HepG2 (cell line): ENCODE measurements at regions not wholly inside any gene's neighbourhood (a gene's known extent, or its start where the extent isn't known, plus 50 kb on each side); places are given as distances from the start of the nearest gene placed in this dataset.

Experiments
- ATAC-seq: fragments of 200-7000 bp; cut with Tn5 transposase; 3 replicates; pipeline ENCODE4 v1.9.1; 2020; ENCODE audit warnings: mild to moderate bottlenecking, moderate library complexity
- BruUV-seq: library from RNA; stranded (reverse); fragments of 400-500 nt; replicated peaks from 2 replicates; lab custom pipeline; 2021; lab: Mats Ljungman, UMichigan
- CTCF ChIA-PET: fragments of 300-600 bp; formaldehyde crosslinking; extraction: SDS; loops from one replicate; lab custom pipeline; 2021; ENCODE audit warnings: low total read pairs, inconsistent platforms, low intra/inter-chr PET ratio; lab: Yijun Ruan, JAX
- POLR2A ChIA-PET: fragments of 350-600 bp; sonication (Branson Sonifier 250); formaldehyde crosslinking; loops from one replicate; lab custom pipeline; 2020; ENCODE audit warnings: antibody characterized with exemption, inconsistent platforms; lab: Yijun Ruan, JAX
- DNase-seq: peaks from one replicate; pipeline ENCODE4 v3.0.0-alpha.2; 2015; ENCODE audit warnings: low spot score
- FAIRE-seq: peaks from 3 replicates; lab custom pipeline; 2011; peaks lifted over from hg19 to GRCh38; lab: Jason Lieb, UNC
- H2AFZ ChIP-seq: one replicate; pipeline ENCODE4 v1.6.1; 2011; ENCODE audit warnings: low read length, inconsistent platforms
- H3K27ac ChIP-seq: fragments of 300-600 bp; 3 replicates; pipeline ENCODE4 v1.8.0; 2011; ENCODE audit warnings: mixed run types, mild to moderate bottlenecking, mixed read lengths, low read length, inconsistent platforms; ENCODE audit not compliant: insufficient read depth; ENCODE audit errors: extremely low read length
- H3K27me3 ChIP-seq, 2 experiments: fragments of 200-600 bp in 1 of 2; 2 replicates in 1 of 2; 3 replicates in 1 of 2; pipeline versions ENCODE4 v1.6.0 to v1.8.0; 2011; ENCODE audit warnings: low read length in 2 of 2, mild to moderate bottlenecking in 2 of 2, moderate library complexity in 2 of 2, inconsistent platforms in 1 of 2; ENCODE audit not compliant: insufficient read depth in 2 of 2, control insufficient read depth in 1 of 2
- H3K36me3 ChIP-seq, 2 experiments: fragments of 200-600 bp in 1 of 2; replicated peaks in 1 of 2; 2 replicates in 1 of 2; 3 replicates in 1 of 2; pipeline versions ENCODE4 v1.5.1 to v1.8.0; 2011; ENCODE audit warnings: low read length in 2 of 2, inconsistent platforms in 1 of 2; ENCODE audit not compliant: insufficient read depth in 2 of 2, control insufficient read depth in 1 of 2
- H3K4me1 ChIP-seq: 2 replicates; pipeline ENCODE4 v1.5.1; 2012; ENCODE audit warnings: low read length, inconsistent platforms; ENCODE audit not compliant: insufficient read depth
- H3K4me2 ChIP-seq: 2 replicates; pipeline ENCODE4 v1.6.0; 2011; ENCODE audit warnings: low read depth, low read length, inconsistent platforms
- H3K4me3 ChIP-seq, 3 experiments: fragments of 200-600 bp in 1 of 3; sonication (generic), shearing (Covaris generic) in 1 of 3; replicated peaks in 1 of 3; 2 replicates each; pipeline ENCODE4 v1.5.1; 2011 to 2016; ENCODE audit warnings: low read length in 3 of 3, inconsistent platforms in 2 of 3, low read depth in 2 of 3, mild to moderate bottlenecking in 2 of 3, control low read depth in 1 of 3, mixed read lengths in 1 of 3; ENCODE audit not compliant: insufficient read depth in 1 of 3
- H3K79me2 ChIP-seq: one replicate; pipeline ENCODE4 v1.6.1; 2011; ENCODE audit warnings: low read length, inconsistent platforms; ENCODE audit not compliant: insufficient read depth
- H3K9ac ChIP-seq: 2 replicates; pipeline ENCODE4 v1.6.0; 2011; ENCODE audit warnings: mild to moderate bottlenecking, low read depth, low read length, inconsistent platforms; ENCODE audit not compliant: insufficient read depth
- H3K9me3 ChIP-seq: 2 replicates; pipeline ENCODE4 v1.5.1; 2012; ENCODE audit warnings: mild to moderate bottlenecking, low read length
- H4K20me1 ChIP-seq: 2 replicates; pipeline ENCODE4 v1.6.0; 2011; ENCODE audit warnings: inconsistent platforms, mild to moderate bottlenecking, low read length, moderate library complexity; ENCODE audit not compliant: insufficient read depth
- CREB1 ChIP-seq, 2 experiments: fragments of 450-650 bp in 1 of 2; IDR thresholded peaks; 2 replicates each; pipeline ENCODE4 v1.6.1; 2016 to 2017; ENCODE audit warnings: control low read depth in 1 of 2, mild to moderate bottlenecking in 1 of 2, missing compliant biosample characterization in 1 of 2, missing genetic modification characterization in 1 of 2
- DMAP1 ChIP-seq: IDR thresholded peaks from 2 replicates; pipeline ENCODE4 v1.6.1; 2016
- DZIP1 ChIP-seq: sonication (generic); formaldehyde crosslinking; IDR thresholded peaks from 2 replicates; pipeline ENCODE4 v1.5.0; 2020; ENCODE audit warnings: mild to moderate bottlenecking, missing genetic modification reagents
- ELF1 ChIP-seq: sonication (generic); formaldehyde crosslinking; IDR thresholded peaks from 2 replicates; pipeline ENCODE4 v1.4.0; 2020; ENCODE audit warnings: missing genetic modification reagents
- ZNF496 ChIP-seq: sonication (generic); formaldehyde crosslinking; IDR thresholded peaks from 2 replicates; pipeline ENCODE4 v1.8.1; 2023; ENCODE audit warnings: mild to moderate bottlenecking, moderate library complexity, missing genetic modification reagents; ENCODE audit not compliant: insufficient replicate concordance
- WGBS: methylation state at CpG from one replicate; pipeline ENCODE4 v1.1.6; 2017; ENCODE audit warnings: low lambda C conversion rate; 5-methylcytosine and 5-hydroxymethylcytosine counted together
- in situ Hi-C: cut with HindIII; loops from 2 replicates; pipeline ENCODE4 v1.10.0; 2017; ENCODE audit warnings: low pct_unique_long_range_greater_than_20kb; ENCODE audit not compliant: extremely low pct_ligation_motif_present
- intact Hi-C: fragments of 100-400 bp; cut with micrococcal nuclease; formaldehyde crosslinking; loops from one replicate; pipeline ENCODE4 v1.10.0; 2022; ENCODE audit not compliant: unreplicated experiment
- TF ChIP-seq, protein P1 (sequence below): sonication (generic); formaldehyde crosslinking; IDR thresholded peaks from 2 replicates; pipeline ENCODE4 v1.9.0; 2021; ENCODE audit warnings: missing genetic modification reagents, mild to moderate bottlenecking, borderline replicate concordance
- TF ChIP-seq, protein P2 (sequence below): sonication (generic); formaldehyde crosslinking; IDR thresholded peaks from 2 replicates; pipeline ENCODE4 v1.4.0; 2020; ENCODE audit warnings: mild to moderate bottlenecking, missing genetic modification reagents

- TF ChIP-seq DZIP1 (CRISPR knock-in tag) (no peak), ELF1 (CRISPR knock-in tag) (no peak), CREB1 (IDR thresholded peaks at IDR 0.05) (peak; percentile 49), CREB1 (CRISPR knock-in tag; IDR thresholded peaks at IDR 0.05) (no peak)
- H3K4me1 ChIP-seq, result no peaks in the 10 kb centered on the region
- no peak overlapping the region for H3K4me3 ChIP-seq
- no peaks in the 10 kb centered on the region for H3K36me3 ChIP-seq
- no peak overlapping the region for H3K27ac ChIP-seq
- POLR2A ChIA-PET, result no interaction called here
- H2AFZ ChIP-seq, result no peak overlapping the region
- H3K9me3 ChIP-seq, result no peaks in the 10 kb centered on the region
- H3K4me2 ChIP-seq, result no peak overlapping the region
- H3K79me2 ChIP-seq, result no peaks in the 10 kb centered on the region
- H4K20me1 ChIP-seq, result no peaks in the 10 kb centered on the region
- FAIRE-seq (no peak), ATAC-seq (no peak), DNase-seq (no peak)
- H3K27me3 ChIP-seq, result no peaks in the 10 kb centered on the region
- intact Hi-C loops, result no loop called here
- 36% methylated on average over 2 of the region's 2 CpGs for WGBS
- BruUV-seq, result no TSS peak
- CTCF ChIA-PET, result no interaction called here
- no peak overlapping the region for H3K9ac ChIP-seq
- in situ Hi-C loops, result no loop called here
Observed at GRCh38 chr12:102685172-102685571, 204.8 kb upstream of the IGF1 start.

DNA sequence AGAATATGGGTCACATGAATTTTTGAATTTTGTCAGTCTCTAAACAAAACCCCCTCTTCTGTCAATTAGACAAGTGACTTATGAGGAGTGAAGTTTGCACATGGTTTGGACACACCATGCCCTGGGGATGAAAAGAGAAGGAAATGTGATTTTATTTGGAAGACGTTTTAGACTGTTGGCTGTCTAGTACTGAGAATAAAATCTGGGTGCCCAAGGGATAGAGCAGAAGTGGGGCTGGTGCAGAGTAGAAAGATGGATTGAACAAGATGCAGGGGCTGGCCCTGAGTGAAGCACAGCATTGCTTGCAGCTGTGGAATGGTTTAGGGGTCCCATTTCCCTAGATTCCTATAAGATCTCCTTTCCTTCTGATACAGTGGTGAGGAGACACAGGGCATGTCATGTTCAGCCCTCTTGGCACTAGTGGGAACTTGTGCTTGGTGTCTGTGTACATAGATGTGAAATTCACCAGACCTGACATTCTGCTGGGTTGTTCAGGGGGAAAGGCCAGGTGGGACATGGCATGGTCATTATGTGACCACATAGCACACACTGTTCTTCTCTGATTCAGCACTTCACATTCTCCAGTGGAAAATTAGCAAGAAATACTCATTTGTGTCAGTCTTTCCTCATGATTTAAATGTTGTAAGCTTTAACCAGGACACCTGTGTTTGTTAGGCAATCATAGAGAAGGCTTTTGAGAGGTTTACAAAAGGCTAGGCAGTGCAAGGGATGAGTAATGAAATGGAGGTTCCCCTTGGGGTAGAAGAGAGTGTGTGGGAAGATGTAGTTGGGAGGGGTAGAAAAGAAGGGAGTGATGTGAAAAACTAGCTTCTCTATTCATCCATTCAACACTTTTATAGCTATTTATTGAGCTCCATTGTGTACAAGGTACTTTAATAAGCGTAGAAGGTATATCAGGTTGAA lies 202.3 kb upstream of the IGF1 start:
- POLR2A ChIA-PET, result no interaction called here
- Histone ChIP-seq H3K36me3 (no peaks in the 10 kb centered on the region), H2AFZ (no peak overlapping the region), H3K27ac (no peak overlapping the region), H3K9me3 (no peaks in the 10 kb centered on the region), H3K4me1 (no peaks in the 10 kb centered on the region), H3K4me3 (no peak overlapping the region), H3K9ac (no peak overlapping the region), H3K79me2 (no peaks in the 10 kb centered on the region), H3K27me3 (no peaks in the 10 kb centered on the region), H4K20me1 (no peaks in the 10 kb centered on the region), H3K4me2 (no peak overlapping the region)
- BruUV-seq, result no TSS peak
- intact Hi-C loops, result no loop called here
- in situ Hi-C loops, result no loop called here
- FAIRE-seq (no peak), ATAC-seq (no peak), DNase-seq (no peak)
- 0% methylated on average over 2 of the region's 2 CpGs for WGBS
- CTCF ChIA-PET, result no interaction called here
- TF ChIP-seq, protein P1, sequence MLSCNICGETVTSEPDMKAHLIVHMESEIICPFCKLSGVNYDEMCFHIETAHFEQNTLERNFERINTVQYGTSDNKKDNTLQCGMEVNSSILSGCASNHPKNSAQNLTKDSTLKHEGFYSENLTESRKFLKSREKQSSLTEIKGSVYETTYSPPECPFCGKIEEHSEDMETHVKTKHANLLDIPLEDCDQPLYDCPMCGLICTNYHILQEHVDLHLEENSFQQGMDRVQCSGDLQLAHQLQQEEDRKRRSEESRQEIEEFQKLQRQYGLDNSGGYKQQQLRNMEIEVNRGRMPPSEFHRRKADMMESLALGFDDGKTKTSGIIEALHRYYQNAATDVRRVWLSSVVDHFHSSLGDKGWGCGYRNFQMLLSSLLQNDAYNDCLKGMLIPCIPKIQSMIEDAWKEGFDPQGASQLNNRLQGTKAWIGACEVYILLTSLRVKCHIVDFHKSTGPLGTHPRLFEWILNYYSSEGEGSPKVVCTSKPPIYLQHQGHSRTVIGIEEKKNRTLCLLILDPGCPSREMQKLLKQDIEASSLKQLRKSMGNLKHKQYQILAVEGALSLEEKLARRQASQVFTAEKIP, result no peak
- TF ChIP-seq, protein P2, sequence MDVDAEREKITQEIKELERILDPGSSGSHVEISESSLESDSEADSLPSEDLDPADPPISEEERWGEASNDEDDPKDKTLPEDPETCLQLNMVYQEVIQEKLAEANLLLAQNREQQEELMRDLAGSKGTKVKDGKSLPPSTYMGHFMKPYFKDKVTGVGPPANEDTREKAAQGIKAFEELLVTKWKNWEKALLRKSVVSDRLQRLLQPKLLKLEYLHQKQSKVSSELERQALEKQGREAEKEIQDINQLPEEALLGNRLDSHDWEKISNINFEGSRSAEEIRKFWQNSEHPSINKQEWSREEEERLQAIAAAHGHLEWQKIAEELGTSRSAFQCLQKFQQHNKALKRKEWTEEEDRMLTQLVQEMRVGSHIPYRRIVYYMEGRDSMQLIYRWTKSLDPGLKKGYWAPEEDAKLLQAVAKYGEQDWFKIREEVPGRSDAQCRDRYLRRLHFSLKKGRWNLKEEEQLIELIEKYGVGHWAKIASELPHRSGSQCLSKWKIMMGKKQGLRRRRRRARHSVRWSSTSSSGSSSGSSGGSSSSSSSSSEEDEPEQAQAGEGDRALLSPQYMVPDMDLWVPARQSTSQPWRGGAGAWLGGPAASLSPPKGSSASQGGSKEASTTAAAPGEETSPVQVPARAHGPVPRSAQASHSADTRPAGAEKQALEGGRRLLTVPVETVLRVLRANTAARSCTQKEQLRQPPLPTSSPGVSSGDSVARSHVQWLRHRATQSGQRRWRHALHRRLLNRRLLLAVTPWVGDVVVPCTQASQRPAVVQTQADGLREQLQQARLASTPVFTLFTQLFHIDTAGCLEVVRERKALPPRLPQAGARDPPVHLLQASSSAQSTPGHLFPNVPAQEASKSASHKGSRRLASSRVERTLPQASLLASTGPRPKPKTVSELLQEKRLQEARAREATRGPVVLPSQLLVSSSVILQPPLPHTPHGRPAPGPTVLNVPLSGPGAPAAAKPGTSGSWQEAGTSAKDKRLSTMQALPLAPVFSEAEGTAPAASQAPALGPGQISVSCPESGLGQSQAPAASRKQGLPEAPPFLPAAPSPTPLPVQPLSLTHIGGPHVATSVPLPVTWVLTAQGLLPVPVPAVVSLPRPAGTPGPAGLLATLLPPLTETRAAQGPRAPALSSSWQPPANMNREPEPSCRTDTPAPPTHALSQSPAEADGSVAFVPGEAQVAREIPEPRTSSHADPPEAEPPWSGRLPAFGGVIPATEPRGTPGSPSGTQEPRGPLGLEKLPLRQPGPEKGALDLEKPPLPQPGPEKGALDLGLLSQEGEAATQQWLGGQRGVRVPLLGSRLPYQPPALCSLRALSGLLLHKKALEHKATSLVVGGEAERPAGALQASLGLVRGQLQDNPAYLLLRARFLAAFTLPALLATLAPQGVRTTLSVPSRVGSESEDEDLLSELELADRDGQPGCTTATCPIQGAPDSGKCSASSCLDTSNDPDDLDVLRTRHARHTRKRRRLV (CRISPR knock-in tag), result no peak
- TF ChIP-seq ZNF496 (CRISPR knock-in tag) (no peak), DMAP1 (CRISPR knock-in tag) (no peak)
